HG02885 (cell line): ENCODE measurements at regions not wholly inside any gene's neighbourhood (a gene's known extent, or its start where the extent isn't known, plus 50 kb on each side); places are given as distances from the start of the nearest gene placed in this dataset.
A peak's percentile ranks its signal among the peaks of the same experiment; 100 is the strongest.
"Not testable (repeated sequence)": the region's sequence is repeated elsewhere in the genome, so short reads cannot be mapped to it uniquely, and the experiment has no call there.

Experiments
- ATAC-seq: cut with Tn5 transposase; IDR thresholded peaks from one replicate; pipeline ENCODE4 v1.9.1; 2021; ENCODE audit warnings: mild to moderate bottlenecking; ENCODE audit not compliant: unreplicated experiment, poor library complexity

- ATAC-seq = not testable (repeated sequence)
These were observed 767.5 kb downstream of the FOXD4L6 start for GRCh38 chr9:40361018-40361417.

- ATAC-seq = not testable (repeated sequence)
These were observed 797.5 kb downstream of the FOXD4L6 start for GRCh38 chr9:40330958-40331357.

- ATAC-seq = not testable (repeated sequence)
These were observed 799.6 kb downstream of the FOXD4L6 start for GRCh38 chr9:40328907-40329306.

- peak; percentile 50 for ATAC-seq
These were observed 802.3 kb downstream of the FOXD4L6 start for GRCh38 chr9:40326179-40326578.

- not testable (repeated sequence) for ATAC-seq
These were observed 805.8 kb downstream of the FOXD4L6 start for GRCh38 chr9:40322730-40323129.

- ATAC-seq = not testable (repeated sequence)
These were observed 806.6 kb downstream of the FOXD4L6 start for GRCh38 chr9:40321857-40322256.

GRCh38 chr9:40321204-40321603, 807.3 kb downstream of the FOXD4L6 start:
- ATAC-seq = not testable (repeated sequence)

- ATAC-seq = not testable (repeated sequence)
These were observed 813.3 kb downstream of the FOXD4L6 start for GRCh38 chr9:40315215-40315614.

- ATAC-seq = not testable (repeated sequence)
These were observed 838.5 kb downstream of the FOXD4L6 start for GRCh38 chr9:40289999-40290398.
